GM21528 (cell line): ENCODE measurements at regions not wholly inside any gene's neighbourhood (a gene's known extent, or its start where the extent isn't known, plus 50 kb on each side); places are given as distances from the start of the nearest gene placed in this dataset.

Source experiments
- ATAC-seq: cut with Tn5 transposase; IDR thresholded peaks from one replicate; pipeline ENCODE4 v1.9.1; 2021; ENCODE audit warnings: mild to moderate bottlenecking, moderate library complexity; ENCODE audit not compliant: unreplicated experiment, low FRiP score

- no peak for ATAC-seq
Measured at GRCh38 chr9:110106661-110107060, 101.3 kb downstream of the C9orf152 start.

GRCh38 chr9:110109333-110110092 lies 98.4 kb downstream of the C9orf152 start:
- ATAC-seq, result no peak

GRCh38 chr9:110110154-110110553 lies 97.8 kb downstream of the C9orf152 start:
- ATAC-seq, result peak; percentile 81

- ATAC-seq, result no peak
Measured at GRCh38 chr9:110111868-110112267, 96.1 kb downstream of the C9orf152 start.

GRCh38 chr9:110112792-110113191 lies 95.2 kb downstream of the C9orf152 start:
- no peak for ATAC-seq

- ATAC-seq, result no peak
Measured at GRCh38 chr9:110114086-110114858, 93.7 kb downstream of the C9orf152 start.

GRCh38 chr9:110114859-110115201 lies 93.1 kb downstream of the C9orf152 start:
- ATAC-seq, result no peak

- ATAC-seq, result no peak
Measured at GRCh38 chr9:110115341-110115820, 92.6 kb downstream of the C9orf152 start.

GRCh38 chr9:110115826-110116542 lies 92.0 kb downstream of the C9orf152 start:
- ATAC-seq, result no peak

- no peak for ATAC-seq
Measured at GRCh38 chr9:110116543-110116885, 91.4 kb downstream of the C9orf152 start.

- ATAC-seq, result no peak
Measured at GRCh38 chr9:110121170-110121569, 86.8 kb downstream of the C9orf152 start.

GRCh38 chr9:110123341-110124095 lies 84.4 kb downstream of the C9orf152 start:
- ATAC-seq, result no peak

- no peak for ATAC-seq
Measured at GRCh38 chr9:110124439-110124838, 83.5 kb downstream of the C9orf152 start.

GRCh38 chr9:110125207-110125751 lies 82.7 kb downstream of the C9orf152 start:
- ATAC-seq, result no peak

GRCh38 chr9:110125763-110126351 lies 82.1 kb downstream of the C9orf152 start:
- no peak for ATAC-seq

- no peak for ATAC-seq
Measured at GRCh38 chr9:110126499-110126941, 81.4 kb downstream of the C9orf152 start.

- ATAC-seq, result no peak
Measured at GRCh38 chr9:110126986-110127864, 80.7 kb downstream of the C9orf152 start.

- ATAC-seq, result peak; percentile 77
Measured at GRCh38 chr9:110128664-110129329, 79.2 kb downstream of the C9orf152 start.
